ENCODE measurements at regions not wholly inside any gene's neighbourhood (a gene's known extent, or its start where the extent isn't known, plus 50 kb on each side); places are given as distances from the start of the nearest gene placed in this dataset.

DNA sequence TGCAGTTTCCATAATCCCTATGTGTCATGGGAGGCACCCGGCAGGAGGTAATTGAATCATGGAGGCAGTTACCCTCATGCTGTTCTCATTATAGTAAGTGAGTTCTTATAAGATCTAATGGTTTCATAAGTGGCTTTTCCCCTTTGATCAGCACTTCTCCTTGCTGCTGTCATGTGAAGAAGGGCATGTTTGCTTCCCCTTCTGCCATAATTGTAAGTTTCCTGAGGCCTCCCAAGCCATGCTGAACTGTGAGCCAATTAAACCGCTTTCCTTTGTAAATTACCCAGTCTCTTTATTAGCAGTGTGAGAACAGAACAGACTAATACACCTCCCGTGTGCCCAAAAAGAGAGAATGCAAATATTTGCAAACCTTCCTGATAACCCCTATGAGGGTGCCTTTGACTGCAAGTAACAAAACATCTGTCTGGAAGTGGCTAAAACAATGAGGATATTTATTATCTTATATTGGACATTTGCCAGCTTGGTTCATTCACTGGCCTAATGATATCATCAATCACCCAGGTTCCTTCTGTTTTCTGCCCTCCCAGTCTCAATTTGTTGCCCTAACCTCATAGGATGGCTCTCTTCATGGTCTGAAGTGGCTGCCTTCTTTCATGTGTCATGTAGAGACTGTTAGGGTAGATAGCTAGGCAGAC, 68.7 kb downstream of the BHLHE40 start:
- no peak for TF ChIP-seq POLR2A (IDR thresholded peaks at IDR 0.05)
- TF ChIP-seq CTCF (IDR thresholded peaks at IDR 0.05): no peak
